ENCODE measurements at regions not wholly inside any gene's neighbourhood (a gene's known extent, or its start where the extent isn't known, plus 50 kb on each side); places are given as distances from the start of the nearest gene placed in this dataset.
A peak's percentile ranks its signal among the peaks of the same experiment; 100 is the strongest.

- no peak for DNase-seq (ENCODE audit: low read depth)
These were observed 217.4 kb upstream of the EOMES start for GRCh38 chr3:27939521-27939920.

DNA sequence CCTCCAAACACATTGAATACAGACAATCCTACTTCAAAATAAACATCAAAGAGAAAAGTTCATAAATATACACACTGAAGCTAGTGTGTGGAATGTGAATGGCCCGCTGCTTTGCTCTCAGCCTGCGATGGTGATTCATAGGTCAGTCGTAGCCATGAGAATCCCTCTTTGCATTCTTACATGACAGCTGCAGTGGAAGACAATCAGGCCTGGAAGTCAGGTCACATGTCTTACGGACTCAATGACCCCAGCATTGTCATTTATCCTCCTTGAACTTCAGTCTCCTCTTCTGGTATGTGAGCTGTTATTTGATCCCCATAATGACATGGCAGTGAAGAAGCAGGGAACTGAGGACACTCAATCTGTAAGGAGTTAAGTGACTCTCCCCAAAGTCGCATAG, 217.8 kb upstream of the EOMES start:
- DNase-seq (ENCODE audit: low read depth): peak; percentile 50

GRCh38 chr3:27943106-27943505, 221.0 kb upstream of the EOMES start:
- peak; percentile 7 for DNase-seq (ENCODE audit: low read depth)

DNA sequence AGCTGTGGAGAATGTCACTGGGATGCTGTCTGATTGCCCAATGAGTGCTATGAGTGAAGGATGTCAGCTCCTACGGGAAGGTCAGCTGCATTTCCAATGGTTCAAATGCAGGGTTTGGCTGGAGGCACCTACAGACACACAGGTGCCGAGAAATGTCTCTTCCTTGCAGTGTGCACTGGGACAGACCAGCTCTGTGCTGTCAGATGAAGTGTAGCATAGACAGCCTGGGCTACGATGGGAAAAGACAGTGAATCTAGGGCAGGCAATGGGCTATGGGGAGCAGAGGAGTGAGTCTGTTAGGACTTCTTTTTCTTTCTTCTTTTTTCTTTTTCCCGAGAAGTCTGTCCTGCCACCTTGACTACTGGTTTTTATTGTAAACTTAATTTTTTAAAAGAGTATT, 223.1 kb upstream of the EOMES start:
- no peak for DNase-seq (ENCODE audit: low read depth)

GRCh38 chr3:27960133-27960532, 238.0 kb upstream of the EOMES start:
- DNase-seq (ENCODE audit: low read depth): peak; percentile 42

DNA sequence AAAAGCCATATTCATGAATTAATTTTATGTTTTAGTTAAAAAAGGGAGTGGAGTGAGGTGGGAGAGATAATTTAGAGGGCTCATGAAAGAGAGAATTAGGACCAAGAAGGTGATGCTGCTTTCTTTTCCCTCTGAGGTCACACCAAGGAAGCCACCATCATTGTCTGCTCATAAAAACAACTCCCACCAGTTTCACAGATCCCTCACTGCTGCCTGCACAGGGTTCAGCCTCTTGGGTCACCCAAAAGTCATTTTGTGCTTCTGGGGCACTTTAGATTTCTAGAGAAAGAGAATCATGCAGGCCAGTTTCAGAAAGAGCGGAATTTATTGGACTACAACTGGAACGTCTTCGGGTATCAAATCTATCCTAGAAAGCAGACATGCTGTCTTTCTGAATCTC, 241.4 kb upstream of the EOMES start:
- DNase-seq (ENCODE audit: low read depth): no peak

DNA sequence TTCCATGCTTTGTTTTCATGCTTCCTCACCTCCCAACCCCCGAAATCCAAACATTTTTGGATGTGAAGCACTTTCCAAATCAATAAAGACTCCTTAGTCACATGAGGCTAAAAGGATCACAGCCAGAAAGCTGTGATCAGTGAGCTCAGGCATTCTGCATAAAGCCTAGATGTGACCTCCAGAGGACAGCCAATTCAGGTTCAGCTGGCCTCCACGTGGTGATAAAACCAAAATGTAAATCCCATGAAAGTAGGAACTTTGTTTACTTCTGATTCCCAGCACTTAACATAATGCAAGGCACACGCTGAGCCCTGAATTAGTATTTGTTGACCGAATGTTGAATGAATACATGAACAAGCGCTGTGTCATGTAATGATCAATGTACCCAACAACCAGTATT, 249.5 kb upstream of the EOMES start:
- DNase-seq (ENCODE audit: low read depth): no peak

GRCh38 chr3:27976933-27977332, 254.8 kb upstream of the EOMES start:
- peak; percentile 43 for DNase-seq (ENCODE audit: low read depth)

- no peak for DNase-seq (ENCODE audit: low read depth)
These were observed 256.3 kb upstream of the EOMES start for GRCh38 chr3:27978440-27978839.

DNA sequence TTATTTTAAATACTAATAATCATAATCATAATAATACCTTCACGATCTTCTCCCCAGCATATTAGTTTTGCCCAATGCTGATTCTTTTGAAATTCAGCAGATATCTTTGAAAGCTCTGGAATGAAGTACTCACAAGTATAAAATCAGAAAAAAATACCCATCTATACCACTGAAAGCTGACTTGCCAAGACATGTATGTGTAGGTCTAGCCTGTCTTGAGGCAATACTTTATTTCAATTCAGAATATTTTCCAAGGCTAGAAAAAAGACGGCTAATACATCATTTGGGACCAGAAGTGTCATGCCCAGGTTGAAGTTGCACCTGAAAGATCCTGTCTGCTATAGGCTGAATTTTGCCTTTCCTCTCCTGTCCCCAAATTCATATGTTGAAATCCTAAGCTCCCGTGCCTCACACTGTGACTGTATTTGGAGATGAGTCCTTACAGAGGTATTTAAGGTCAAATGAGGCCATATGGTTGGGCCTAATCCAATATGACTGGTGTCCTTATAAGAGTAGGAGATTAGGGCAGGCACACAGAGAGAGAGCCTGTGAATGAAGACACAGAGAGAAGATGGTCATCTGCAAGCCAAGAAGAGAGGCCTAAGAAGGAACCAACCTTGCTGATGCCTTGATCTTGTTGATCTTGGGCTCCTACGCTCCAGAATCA, 255.9 kb upstream of the CMC1 start:
- peak; percentile 27 for DNase-seq (ENCODE audit: low read depth)

DNA sequence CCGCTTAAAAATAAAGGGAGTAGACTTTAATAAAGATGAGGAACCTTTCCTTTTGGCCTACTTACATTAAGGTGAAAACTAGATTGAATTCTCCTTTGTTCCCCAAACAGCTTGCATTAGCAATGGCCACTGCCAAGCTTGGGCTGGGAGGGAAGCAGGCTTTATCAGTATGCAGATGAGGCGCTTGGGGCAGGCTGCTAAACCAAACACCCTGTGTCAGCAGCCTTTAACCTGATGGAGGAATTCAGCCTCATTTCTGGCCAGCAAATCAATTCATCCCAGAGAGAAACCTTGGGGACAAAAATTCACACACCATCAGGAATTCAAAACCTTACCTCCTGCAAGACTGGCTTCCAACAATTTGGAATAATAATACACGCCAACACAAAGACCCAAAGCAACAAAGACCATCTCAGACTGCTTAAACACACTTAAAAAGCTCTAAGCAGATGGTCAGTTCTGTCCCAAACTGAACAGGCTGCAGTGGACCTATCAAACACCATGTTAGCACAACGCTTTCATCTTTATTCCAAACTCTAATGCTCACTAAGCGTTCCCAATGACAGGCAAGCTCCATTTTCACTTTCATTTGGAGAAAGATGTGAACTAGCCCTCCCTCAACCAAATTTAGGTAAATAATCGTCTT, 255.1 kb upstream of the CMC1 start:
- DNase-seq (ENCODE audit: low read depth): no peak

- DNase-seq (ENCODE audit: low read depth): no peak
These were observed 251.1 kb upstream of the CMC1 start for GRCh38 chr3:27990324-27990723.

DNA sequence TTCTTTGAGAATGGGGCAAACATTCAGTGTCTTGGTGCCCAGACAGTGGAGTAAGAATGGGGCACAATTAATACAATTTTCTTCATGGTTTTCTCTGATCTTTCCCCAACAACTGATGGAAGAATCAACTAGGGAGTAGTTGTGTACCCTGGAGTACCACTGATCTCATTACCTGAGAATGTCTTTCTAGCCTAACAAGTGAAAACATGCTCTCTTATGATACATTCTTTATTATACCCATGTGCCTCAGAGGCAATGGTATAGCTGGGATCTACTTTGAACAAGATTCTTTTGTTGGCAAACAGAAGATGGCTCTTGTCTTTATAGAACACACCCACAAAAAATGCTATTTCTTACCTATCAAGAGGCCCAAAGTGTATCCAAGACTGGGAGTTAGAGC, 250.6 kb upstream of the CMC1 start:
- no peak for DNase-seq (ENCODE audit: low read depth)

- no peak for DNase-seq (ENCODE audit: low read depth)
These were observed 248.4 kb upstream of the CMC1 start for GRCh38 chr3:27993051-27993450.

DNA sequence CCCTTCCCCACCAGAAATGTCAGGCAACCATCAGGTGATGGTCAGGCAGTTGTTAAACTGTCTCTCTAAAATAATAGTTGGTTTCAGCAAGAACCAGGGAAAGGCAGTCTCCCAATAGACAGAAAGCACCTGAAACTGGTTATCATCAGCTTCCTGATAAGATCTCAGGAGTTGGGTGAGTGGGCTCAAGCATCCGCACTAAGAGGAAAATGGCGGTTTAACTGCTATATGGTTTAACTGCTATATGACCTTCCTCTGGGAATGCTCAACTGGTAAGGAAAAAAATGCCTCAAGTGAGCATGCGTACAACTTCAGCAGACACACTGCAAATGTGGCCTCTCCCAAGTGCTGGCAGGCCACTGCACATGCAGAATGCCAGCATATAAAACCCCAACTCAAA, 240.8 kb upstream of the CMC1 start:
- no peak for DNase-seq (ENCODE audit: low read depth)

- DNase-seq (ENCODE audit: low read depth): no peak
These were observed 233.2 kb upstream of the CMC1 start for GRCh38 chr3:28008235-28008634.

DNA sequence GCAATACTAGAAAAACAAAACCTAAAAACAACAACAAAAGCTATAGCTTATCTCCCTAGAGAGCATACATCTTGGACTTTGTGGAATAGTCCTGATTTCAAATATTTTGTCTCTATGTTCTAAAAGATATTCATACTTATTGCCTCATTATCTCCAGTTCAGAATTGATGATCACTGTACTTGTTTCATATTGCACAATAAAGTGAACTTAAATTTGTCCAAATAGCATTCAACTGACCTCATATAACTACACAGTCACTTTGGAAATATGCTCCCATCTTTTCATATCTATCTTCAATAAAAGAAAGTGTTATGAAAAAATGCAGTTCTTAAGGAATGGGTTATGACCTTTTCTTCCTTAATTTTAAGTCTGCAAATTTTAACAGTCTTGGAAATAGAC, 228.6 kb upstream of the CMC1 start:
- DNase-seq (ENCODE audit: low read depth): no peak

DNA sequence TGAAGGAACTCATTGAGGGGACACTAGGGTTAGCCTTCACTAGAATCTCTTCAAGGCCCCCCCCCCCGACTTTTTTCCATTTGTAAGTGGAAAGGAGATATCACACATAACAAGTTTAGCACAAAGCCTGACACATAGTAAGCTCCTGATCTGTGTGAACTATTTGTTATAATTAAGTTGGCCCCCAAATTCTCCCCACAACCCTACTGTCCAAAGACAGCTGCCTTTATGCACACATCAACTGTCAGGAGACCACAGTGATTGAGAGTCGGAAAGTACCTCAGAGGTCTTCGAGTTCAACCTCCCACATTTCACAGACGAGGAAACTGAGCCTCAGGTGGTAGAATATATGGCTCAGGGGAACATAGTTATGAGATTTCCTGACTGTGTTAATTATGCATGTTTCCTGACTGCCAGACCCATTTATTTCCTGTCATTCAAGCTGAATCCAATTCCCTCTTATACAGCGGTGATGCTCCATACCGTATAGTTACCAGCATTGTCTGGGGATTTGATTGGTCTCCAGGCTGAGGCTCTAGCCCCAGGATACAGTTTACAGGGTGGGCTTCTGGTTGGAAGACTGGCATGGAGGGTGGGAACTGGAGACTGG, 227.4 kb upstream of the CMC1 start:
- DNase-seq (ENCODE audit: low read depth): no peak

GRCh38 chr3:28018925-28019718, 222.3 kb upstream of the CMC1 start:
- no peak for DNase-seq (ENCODE audit: low read depth)

DNA sequence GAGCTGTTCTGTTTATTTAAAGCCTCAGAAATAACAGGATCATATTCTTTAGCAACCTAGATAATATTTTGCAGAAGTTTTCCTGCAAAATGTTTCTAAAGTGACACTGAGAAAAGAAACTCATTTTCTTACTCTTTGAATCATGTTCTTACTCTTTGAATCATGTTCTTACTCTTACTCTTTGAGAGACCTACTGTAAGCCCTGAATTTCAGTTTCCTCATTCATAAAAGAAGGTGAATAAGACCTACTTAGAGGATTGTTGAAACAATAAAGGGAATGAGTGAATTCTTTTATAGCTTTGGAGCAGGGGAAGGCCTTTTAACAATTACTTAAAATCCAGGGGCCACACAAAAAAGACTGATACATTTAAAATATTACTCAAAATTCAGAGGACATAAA, 221.7 kb upstream of the CMC1 start:
- DNase-seq (ENCODE audit: low read depth): no peak

DNA sequence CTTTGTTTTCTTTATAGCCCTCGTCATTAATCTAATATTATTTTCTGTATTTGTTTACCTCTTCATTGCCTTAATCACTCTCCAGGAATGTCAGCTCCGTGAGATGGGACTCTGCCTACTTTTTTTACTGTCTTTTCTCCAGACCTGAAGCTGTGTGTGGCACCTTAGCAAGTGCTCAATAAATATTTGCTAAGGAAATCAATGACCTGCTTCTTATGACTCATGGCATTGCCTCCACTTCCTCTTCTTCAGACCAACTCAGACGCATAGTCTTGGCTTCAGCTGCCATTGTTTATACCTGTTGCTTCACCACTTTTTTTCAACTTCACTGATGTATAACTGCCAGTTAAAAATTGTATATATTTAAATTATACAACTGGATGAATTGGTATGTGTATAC, 218.5 kb upstream of the CMC1 start:
- DNase-seq (ENCODE audit: low read depth): no peak

DNA sequence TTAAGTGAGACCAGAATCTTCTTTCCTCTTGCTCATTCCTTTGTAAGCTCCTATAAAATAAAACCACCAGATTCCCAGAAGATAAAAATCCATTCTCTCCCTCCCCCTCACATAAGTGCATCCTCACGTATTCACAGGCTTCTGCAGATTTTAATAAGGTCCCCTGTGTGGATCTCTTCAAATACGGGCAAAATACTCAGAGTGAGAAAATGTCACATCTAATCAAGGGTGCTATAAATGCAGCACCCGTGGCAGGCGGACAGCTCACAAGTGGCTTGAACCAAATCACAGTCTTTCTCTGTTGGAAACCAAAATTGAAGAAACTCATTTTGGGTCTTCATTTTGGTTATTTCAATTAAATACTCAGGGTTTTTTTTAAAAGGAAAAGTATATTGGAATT, 212.9 kb upstream of the CMC1 start:
- DNase-seq (ENCODE audit: low read depth): peak; percentile 3
